Inflammatory macrophage treated with lipopolysaccharide for 4 hours (primary cell): ENCODE measurements at regions not wholly inside any gene's neighbourhood (a gene's known extent, or its start where the extent isn't known, plus 50 kb on each side); places are given as distances from the start of the nearest gene placed in this dataset.
A peak's percentile ranks its signal among the peaks of the same experiment; 100 is the strongest.

Experiments
- DNase-seq: peaks from one replicate; pipeline ENCODE4 v3.0.0-alpha.2; 2020

- no peak for DNase-seq
Observed at GRCh38 chr10:128839134-128839533, 627.9 kb upstream of the MGMT start.

- DNase-seq = no peak
Observed at GRCh38 chr10:128839701-128840100, 627.3 kb upstream of the MGMT start.

GRCh38 chr10:128843972-128844371 lies 623.1 kb upstream of the MGMT start:
- DNase-seq = no peak

- no peak for DNase-seq
Observed at GRCh38 chr10:128846927-128847326, 620.1 kb upstream of the MGMT start.

GRCh38 chr10:128848810-128849209 lies 618.2 kb upstream of the MGMT start:
- no peak for DNase-seq

GRCh38 chr10:128850647-128851046 lies 616.4 kb upstream of the MGMT start:
- no peak for DNase-seq

- DNase-seq = no peak
Observed at GRCh38 chr10:128851281-128851680, 615.8 kb upstream of the MGMT start.

GRCh38 chr10:128851726-128852125 lies 615.3 kb upstream of the MGMT start:
- DNase-seq = no peak

- no peak for DNase-seq
Observed at GRCh38 chr10:128852449-128852848, 614.6 kb upstream of the MGMT start.

- DNase-seq = no peak
Observed at GRCh38 chr10:128852902-128853301, 614.1 kb upstream of the MGMT start.

- no peak for DNase-seq
Observed at GRCh38 chr10:128853537-128853936, 613.5 kb upstream of the MGMT start.

GRCh38 chr10:128854204-128854603 lies 612.8 kb upstream of the MGMT start:
- no peak for DNase-seq

GRCh38 chr10:128854963-128855362 lies 612.1 kb upstream of the MGMT start:
- no peak for DNase-seq

- no peak for DNase-seq
Observed at GRCh38 chr10:128855618-128856428, 611.2 kb upstream of the MGMT start.

- DNase-seq = peak; percentile 5
Observed at GRCh38 chr10:128859738-128860386, 607.2 kb upstream of the MGMT start.

- DNase-seq = no peak
Observed at GRCh38 chr10:128860574-128860973, 606.5 kb upstream of the MGMT start.

- no peak for DNase-seq
Observed at GRCh38 chr10:128861018-128861901, 605.8 kb upstream of the MGMT start.

GRCh38 chr10:128863411-128863810 lies 603.6 kb upstream of the MGMT start:
- DNase-seq = no peak

- DNase-seq = no peak
Observed at GRCh38 chr10:128863823-128864405, 603.1 kb upstream of the MGMT start.

GRCh38 chr10:128864554-128865295 lies 602.3 kb upstream of the MGMT start:
- DNase-seq = no peak

- DNase-seq = no peak
Observed at GRCh38 chr10:128865436-128866195, 601.4 kb upstream of the MGMT start.

GRCh38 chr10:128866551-128866950 lies 600.5 kb upstream of the MGMT start:
- DNase-seq = no peak
